ENCODE measurements at regions not wholly inside any gene's neighbourhood (a gene's known extent, or its start where the extent isn't known, plus 50 kb on each side); places are given as distances from the start of the nearest gene placed in this dataset.

GRCh38 chr5:81854915-81855314 lies 104.0 kb upstream of the SSBP2 start:
- CTCF ChIA-PET (ENCODE audit: low intra/inter-chr PET ratio, low total read pairs) = no interaction called here
- H4K20me1 ChIP-seq (ENCODE audit: insufficient read depth, low read length) = no peaks in the 10 kb centered on the region
- H3K36me3 ChIP-seq (replicated peaks in 1 of 2; ENCODE audit: control insufficient read depth in 1 of 2, insufficient read depth in 2 of 2, low read length in 2 of 2) = no peaks in the 10 kb centered on the region
- no peak overlapping the region for H3K4me2 ChIP-seq (ENCODE audit: low read depth, low read length)
- H3K27ac ChIP-seq (ENCODE audit: extremely low read length, insufficient read depth, low read length) = no peak overlapping the region
- H3K79me2 ChIP-seq (ENCODE audit: insufficient read depth, low read length) = no peaks in the 10 kb centered on the region
- ATAC-seq (no peak), DNase-seq (ENCODE audit: low spot score) (no peak), FAIRE-seq (no peak)
- WGBS (ENCODE audit: low lambda C conversion rate) = 24% methylated on average over 3 of the region's 3 CpGs
- intact Hi-C loops (cut with micrococcal nuclease; ENCODE audit: unreplicated experiment) = loop anchor here (5.0 kb wide), 1 partner anchor 312 kb away; no protein-coding TSS in a partner anchor
- H3K4me1 ChIP-seq (ENCODE audit: insufficient read depth, low read length) = 0 out of 2 replicates have a peak, but pooled peaks cover 8% of the 10 kb centered on the region
- BruUV-seq (replicated peaks) = no TSS peak
- no peaks in the 10 kb centered on the region for H3K9me3 ChIP-seq (ENCODE audit: low read length)
- no peak overlapping the region for H3K4me3 ChIP-seq (replicated peaks in 1 of 3; ENCODE audit: insufficient read depth in 1 of 3, low read depth in 2 of 3, low read length in 3 of 3)
- in situ Hi-C loops (cut with HindIII; ENCODE audit: extremely low pct_ligation_motif_present, low pct_unique_long_range_greater_than_20kb) = no loop called here
- TF ChIP-seq ZNF225 (CRISPR knock-in tag; IDR thresholded peaks at IDR 0.05) = no peak
- TF ChIP-seq ERF (CRISPR knock-in tag; IDR thresholded peaks at IDR 0.05) = no peak
- no peak for TF ChIP-seq PRDM4 (CRISPR knock-in tag; IDR thresholded peaks at IDR 0.05; ENCODE audit: borderline replicate concordance)
- no peak for TF ChIP-seq ZNF484 (CRISPR knock-in tag; IDR thresholded peaks at IDR 0.05; ENCODE audit: borderline replicate concordance, low read depth)
- TF ChIP-seq ZNF782 (CRISPR knock-in tag; IDR thresholded peaks at IDR 0.05; ENCODE audit: borderline replicate concordance) = no peak
- TF ChIP-seq SPEN (CRISPR knock-in tag; IDR thresholded peaks at IDR 0.05; ENCODE audit: low read depth) = no peak
- TF ChIP-seq PCBP1 (IDR thresholded peaks at IDR 0.05; ENCODE audit: borderline replicate concordance, low read depth, low read length) = no peak
- TF ChIP-seq ZNF280B (CRISPR knock-in tag; IDR thresholded peaks at IDR 0.05; ENCODE audit: borderline replicate concordance) = no peak
- TF ChIP-seq ZMAT5 (CRISPR knock-in tag; IDR thresholded peaks at IDR 0.05; ENCODE audit: borderline replicate concordance, low read depth) = no peak
- no peak for TF ChIP-seq NR2F6 (IDR thresholded peaks at IDR 0.05)
- TF ChIP-seq NR2F6 (CRISPR knock-in tag; IDR thresholded peaks at IDR 0.05) = no peak
- TF ChIP-seq AHDC1 (CRISPR knock-in tag; IDR thresholded peaks at IDR 0.05; ENCODE audit: borderline replicate concordance) = no peak
- TF ChIP-seq HNRNPUL1 (IDR thresholded peaks at IDR 0.05; ENCODE audit: low read depth, low read length) = no peak
- no peak for TF ChIP-seq ATF2 (CRISPR knock-in tag; IDR thresholded peaks at IDR 0.05)
- H2AFZ ChIP-seq (ENCODE audit: low read length) = no peak overlapping the region
- POLR2A ChIA-PET = no interaction called here
- H3K9ac ChIP-seq (ENCODE audit: insufficient read depth, low read depth, low read length) = no peak overlapping the region
- H3K27me3 ChIP-seq (ENCODE audit: control insufficient read depth in 1 of 2, insufficient read depth in 2 of 2, low read length in 2 of 2) = peaks cover 3 to 21% of the 10 kb centered on the region in 2 experiments; a peak in 4 of 5 replicates

All from HepG2 (cell line).